Thymus (tissue), 11 donors: ENCODE measurements at regions not wholly inside any gene's neighbourhood (a gene's known extent, or its start where the extent isn't known, plus 50 kb on each side); places are given as distances from the start of the nearest gene placed in this dataset.

ENCODE experiments used
- DNase-seq, 9 donors: peaks; one replicate each; pipeline ENCODE4 v3.0.0-alpha.2; 2013; ENCODE audit warnings: low spot score in 9 of 9, low read depth in 6 of 9, missing footprints in 1 of 9
- H3K27ac ChIP-seq, 2 donors: one replicate each; pipeline ENCODE4 v1.5.1; 2013; ENCODE audit warnings: control low read depth in 1 of 2, low read depth in 1 of 2, low read length in 1 of 2, mild to moderate bottlenecking in 1 of 2, moderate library complexity in 1 of 2
- H3K27me3 ChIP-seq, 2 donors: one replicate each; pipeline ENCODE4 v1.5.1; 2013; ENCODE audit warnings: low read length in 1 of 2; ENCODE audit not compliant: control insufficient read depth in 2 of 2, insufficient read depth in 1 of 2
- H3K36me3 ChIP-seq, 2 donors: one replicate each; pipeline ENCODE4 v1.5.1; 2013; ENCODE audit warnings: low read length in 1 of 2, mild to moderate bottlenecking in 1 of 2, moderate library complexity in 1 of 2; ENCODE audit not compliant: control insufficient read depth in 2 of 2, insufficient read depth in 2 of 2
- H3K4me1 ChIP-seq, 2 donors: one replicate each; pipeline ENCODE4 v1.5.1; 2013; ENCODE audit warnings: low read length in 2 of 2; ENCODE audit not compliant: control insufficient read depth in 2 of 2, insufficient read depth in 2 of 2
- H3K4me3 ChIP-seq, 2 donors: one replicate each; pipeline ENCODE4 v1.5.1; 2013; ENCODE audit warnings: low read length in 2 of 2, control low read depth in 1 of 2, mild to moderate bottlenecking in 1 of 2
- H3K9me3 ChIP-seq, 2 donors: one replicate each; pipeline ENCODE4 v1.5.1; 2013; ENCODE audit warnings: low read length in 1 of 2, mild to moderate bottlenecking in 1 of 2; ENCODE audit not compliant: control insufficient read depth in 2 of 2, insufficient read depth in 1 of 2
- WGBS: extraction: QIAGEN DNeasy Blood & Tissue Kit; methylation state at CpG from one replicate; pipeline ENCODE4 v1.1.7; 2013; 5-methylcytosine and 5-hydroxymethylcytosine counted together
- donor health status: healthy.

DNA sequence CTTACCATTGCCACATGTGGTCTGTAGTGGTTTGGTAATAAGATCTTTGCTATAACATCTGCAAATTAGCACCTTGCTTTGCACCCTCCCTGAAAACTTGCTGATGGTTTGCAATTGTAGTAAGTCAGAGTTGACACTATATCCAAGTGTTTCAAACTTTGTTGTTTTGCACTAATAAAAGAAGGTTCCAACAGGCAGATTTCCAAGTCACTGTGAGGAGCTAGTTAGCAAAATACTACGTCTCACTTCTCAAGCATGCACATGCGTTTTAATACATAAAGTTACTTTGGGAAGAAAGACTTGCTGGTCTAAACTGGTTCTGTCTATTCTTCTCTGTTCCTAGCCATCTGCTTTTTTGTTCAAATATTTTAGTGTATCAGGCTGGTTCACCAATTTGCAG is 103.7 kb upstream of the ZNF521 start:
- Histone ChIP-seq H3K4me3 (no peak overlapping the region), H3K27me3 (no peaks in the 10 kb centered on the region), H3K9me3 (no peaks in the 10 kb centered on the region), H3K36me3 (no peaks in the 10 kb centered on the region), H3K4me1 (no peaks in the 10 kb centered on the region), H3K27ac (no peak overlapping the region)
- DNase-seq: no peak
- WGBS: 95% methylated on average over 2 of the region's 2 CpGs

DNA sequence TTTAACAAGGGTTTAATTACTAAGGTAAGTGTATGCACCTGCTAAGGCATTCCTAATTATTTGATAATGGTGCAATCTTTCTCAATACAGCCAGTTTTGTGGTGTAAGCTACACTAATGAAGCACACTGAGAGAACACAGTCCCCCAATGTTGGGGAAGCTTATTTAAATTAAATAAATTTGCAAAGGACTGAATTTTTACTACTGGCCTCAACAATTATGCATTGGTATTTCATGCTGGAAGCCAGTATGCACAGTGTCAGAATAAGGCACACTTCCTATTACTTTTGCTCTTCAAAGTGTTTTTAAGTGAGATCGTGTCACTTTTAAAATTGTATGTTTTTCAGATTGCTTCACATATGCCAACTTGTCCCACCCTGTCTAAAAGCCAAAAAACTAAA is 103.2 kb upstream of the ZNF521 start:
- DNase-seq: no peak
- H3K27me3 ChIP-seq: no peaks in the 10 kb centered on the region
- no peak overlapping the region for H3K4me3 ChIP-seq
- WGBS: 87% methylated on average over 1 of the region's 1 CpG
- H3K4me1 ChIP-seq: no peaks in the 10 kb centered on the region
- no peaks in the 10 kb centered on the region for H3K36me3 ChIP-seq
- no peak overlapping the region for H3K27ac ChIP-seq
- no peaks in the 10 kb centered on the region for H3K9me3 ChIP-seq

GRCh38 chr18:25454730-25455129 is 102.8 kb upstream of the ZNF521 start:
- Histone ChIP-seq H3K4me3 (no peak overlapping the region), H3K4me1 (no peaks in the 10 kb centered on the region), H3K27me3 (no peaks in the 10 kb centered on the region), H3K27ac (no peak overlapping the region), H3K9me3 (no peaks in the 10 kb centered on the region), H3K36me3 (no peaks in the 10 kb centered on the region)
- DNase-seq: no peak
- whole genome bisulfite sequencing: 92% methylated on average over 3 of the region's 3 CpGs

- Histone ChIP-seq H3K27me3 (no peaks in the 10 kb centered on the region), H3K4me1 (no peaks in the 10 kb centered on the region), H3K27ac (no peak overlapping the region), H3K9me3 (no peaks in the 10 kb centered on the region), H3K4me3 (no peak overlapping the region), H3K36me3 (no peaks in the 10 kb centered on the region)
- WGBS: 98% methylated on average over 4 of the region's 4 CpGs
- no peak for DNase-seq
Observed at GRCh38 chr18:25454270-25454659, 102.3 kb upstream of the ZNF521 start.

GRCh38 chr18:25453556-25454269 is 101.7 kb upstream of the ZNF521 start:
- H3K4me3 ChIP-seq: no peak overlapping the region
- H3K9me3 ChIP-seq: no peaks in the 10 kb centered on the region
- WGBS: 93% methylated on average over 7 of the region's 7 CpGs
- DNase-seq: no peak
- H3K36me3 ChIP-seq: no peaks in the 10 kb centered on the region
- no peak overlapping the region for H3K27ac ChIP-seq
- no peaks in the 10 kb centered on the region for H3K4me1 ChIP-seq
- no peaks in the 10 kb centered on the region for H3K27me3 ChIP-seq

GRCh38 chr18:25451077-25451658 is 99.2 kb upstream of the ZNF521 start:
- Histone ChIP-seq H3K27ac (no peak overlapping the region), H3K4me1 (no peaks in the 10 kb centered on the region), H3K4me3 (no peak overlapping the region), H3K27me3 (no peaks in the 10 kb centered on the region), H3K9me3 (no peaks in the 10 kb centered on the region), H3K36me3 (no peaks in the 10 kb centered on the region)
- DNase-seq: no peak
- WGBS: 98% methylated on average over 5 of the region's 5 CpGs

DNA sequence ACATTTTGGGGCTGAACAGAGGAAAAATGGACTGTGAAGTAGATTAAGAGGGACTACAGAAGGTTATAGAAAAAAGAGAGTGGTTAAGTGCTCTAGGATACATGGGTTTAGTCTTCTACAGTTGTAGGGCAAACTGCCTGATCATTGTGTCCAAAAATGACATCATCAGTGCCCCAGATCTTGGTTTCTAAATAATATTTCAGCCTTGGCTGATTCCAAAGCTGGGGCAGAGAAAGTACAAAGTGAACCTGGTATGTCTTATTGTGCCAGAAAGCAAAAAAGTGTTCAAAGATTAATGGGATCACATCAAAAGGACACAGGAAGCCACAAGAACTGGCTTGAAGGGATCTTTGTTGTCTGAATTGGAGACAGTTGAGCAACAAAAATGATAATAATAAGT is 97.1 kb upstream of the ZNF521 start:
- no peaks in the 10 kb centered on the region for H3K9me3 ChIP-seq
- no peaks in the 10 kb centered on the region for H3K4me1 ChIP-seq
- DNase-seq: no peak
- H3K4me3 ChIP-seq: no peak overlapping the region
- H3K36me3 ChIP-seq: no peaks in the 10 kb centered on the region
- no peaks in the 10 kb centered on the region for H3K27me3 ChIP-seq
- no peak overlapping the region for H3K27ac ChIP-seq

DNA sequence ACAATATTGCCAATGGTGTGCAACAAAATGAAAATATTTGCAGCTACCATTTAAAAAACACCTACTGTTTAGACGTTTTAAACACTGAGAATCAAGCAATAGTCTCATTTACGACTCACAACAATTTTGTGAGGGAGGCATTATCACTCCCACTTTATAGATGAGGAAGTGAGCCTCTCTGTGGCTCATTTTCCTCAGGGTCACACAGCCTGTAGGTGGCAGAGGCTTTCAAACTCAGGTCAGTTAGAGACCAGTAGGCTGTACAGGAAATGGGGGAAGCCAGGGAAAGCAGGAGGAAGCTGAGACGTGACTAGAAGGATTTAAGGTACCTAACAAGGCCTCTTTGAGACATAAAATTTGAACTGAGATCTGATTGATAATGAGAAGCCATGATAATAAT is 95.0 kb upstream of the ZNF521 start:
- H3K36me3 ChIP-seq: no peaks in the 10 kb centered on the region
- no peaks in the 10 kb centered on the region for H3K4me1 ChIP-seq
- no peak for DNase-seq
- H3K4me3 ChIP-seq: no peak overlapping the region
- 42% methylated on average over 3 of the region's 3 CpGs for WGBS
- no peak overlapping the region for H3K27ac ChIP-seq
- H3K9me3 ChIP-seq: no peaks in the 10 kb centered on the region
- no peaks in the 10 kb centered on the region for H3K27me3 ChIP-seq

- Histone ChIP-seq H3K36me3 (no peaks in the 10 kb centered on the region), H3K4me3 (no peak overlapping the region), H3K27me3 (no peaks in the 10 kb centered on the region), H3K27ac (no peak overlapping the region), H3K4me1 (no peaks in the 10 kb centered on the region), H3K9me3 (no peaks in the 10 kb centered on the region)
- WGBS: 97% methylated on average over 5 of the region's 5 CpGs
- no peak for DNase-seq
Observed at GRCh38 chr18:25445430-25445829, 93.5 kb upstream of the ZNF521 start.
